K562 (cell line): ENCODE measurements at regions not wholly inside any gene's neighbourhood (a gene's known extent, or its start where the extent isn't known, plus 50 kb on each side); places are given as distances from the start of the nearest gene placed in this dataset.

Source experiments
- ATAC-seq: fragments of 200-7000 bp; cut with Tn5 transposase; 3 replicates; pipeline ENCODE4 v1.9.1; 2020; ENCODE audit warnings: moderate library complexity
- BruUV-seq: library from RNA; stranded (reverse); fragments of 400-500 nt; replicated peaks from 2 replicates; lab custom pipeline; 2021; lab: Mats Ljungman, UMichigan
- CTCF ChIA-PET: fragments of 300-600 bp; formaldehyde crosslinking; extraction: SDS; loops from one replicate; lab custom pipeline; 2021; ENCODE audit warnings: low intra/inter-chr PET ratio; lab: Yijun Ruan, JAX
- POLR2A ChIA-PET: fragments of 300-600, 350-650 bp; sonication (Branson Sonifier 250); formaldehyde crosslinking; extraction: SDS; loops from one replicate; lab custom pipeline; 2021; ENCODE audit warnings: antibody characterized with exemption, inconsistent platforms; lab: Yijun Ruan, JAX
- DNase-seq, 4 experiments: peaks; one replicate each; pipeline versions ENCODE4 v3.0.0 to v3.0.0-alpha.2; 2011 to 2018; ENCODE audit warnings: low spot score in 3 of 4, mixed read lengths in 3 of 4; ENCODE audit errors: extremely low read depth in 1 of 4
- FAIRE-seq: peaks from 2 replicates; lab custom pipeline; 2011; peaks lifted over from hg19 to GRCh38; lab: Jason Lieb, UNC
- H2AFZ ChIP-seq: 2 replicates; pipeline ENCODE4 v1.6.0; 2011; ENCODE audit warnings: low read depth, low read length, control low read depth, inconsistent platforms
- H3K27ac ChIP-seq: fragments of 200-600 bp; 3 replicates; pipeline ENCODE4 v1.8.0; 2011; ENCODE audit warnings: low read depth, mild to moderate bottlenecking, control low read depth, inconsistent platforms, low read length, moderate library complexity, mixed read lengths; ENCODE audit errors: extremely low read depth
- H3K27me3 ChIP-seq, 2 experiments: fragments of 300-600 bp in 1 of 2; 2 replicates in 1 of 2; 3 replicates in 1 of 2; pipeline versions ENCODE4 v1.6.0 to v1.8.0; 2011; ENCODE audit warnings: inconsistent platforms in 2 of 2, low read length in 2 of 2, mild to moderate bottlenecking in 1 of 2, mixed read lengths in 1 of 2, moderate library complexity in 1 of 2; ENCODE audit not compliant: control insufficient read depth in 2 of 2, insufficient read depth in 2 of 2
- H3K36me3 ChIP-seq: fragments of 300-600 bp; 3 replicates; pipeline ENCODE4 v1.8.0; 2011; ENCODE audit warnings: mild to moderate bottlenecking, low read length, inconsistent platforms; ENCODE audit not compliant: control insufficient read depth, insufficient read depth
- H3K4me1 ChIP-seq, 2 experiments: fragments of 200-600 bp in 1 of 2; replicated peaks in 1 of 2; 2 replicates in 1 of 2; 3 replicates in 1 of 2; pipeline versions ENCODE4 v1.5.1 to v1.8.0; 2011; ENCODE audit warnings: inconsistent platforms in 2 of 2, low read length in 2 of 2, mild to moderate bottlenecking in 1 of 2, mixed read lengths in 1 of 2, moderate library complexity in 1 of 2; ENCODE audit not compliant: control insufficient read depth in 2 of 2, insufficient read depth in 2 of 2
- H3K4me2 ChIP-seq: 2 replicates; pipeline ENCODE4 v1.6.1; 2011; ENCODE audit warnings: low read length, control low read depth, inconsistent platforms, mixed read lengths; ENCODE audit not compliant: insufficient read depth
- H3K4me3 ChIP-seq: fragments of 200-600 bp; sonication (generic), shearing (Covaris generic); 2 replicates; pipeline ENCODE4 v1.5.1; 2016; ENCODE audit warnings: control low read depth, inconsistent platforms
- H3K79me2 ChIP-seq: fragments of 200-600 bp; 3 replicates; pipeline ENCODE4 v1.8.0; 2011; ENCODE audit warnings: low read length, inconsistent platforms; ENCODE audit not compliant: control insufficient read depth, insufficient read depth
- H3K9ac ChIP-seq, 2 experiments: 2 replicates each; pipeline versions ENCODE4 v1.6.0 to v1.6.1; 2011; ENCODE audit warnings: low read depth in 2 of 2, low read length in 2 of 2, control low read depth in 1 of 2, inconsistent platforms in 1 of 2, mild to moderate bottlenecking in 1 of 2, mixed read lengths in 1 of 2; ENCODE audit not compliant: insufficient read depth in 1 of 2
- H3K9me1 ChIP-seq: one replicate; pipeline ENCODE4 v1.6.0; 2011; ENCODE audit warnings: inconsistent platforms, mild to moderate bottlenecking, low read length, moderate library complexity; ENCODE audit not compliant: control insufficient read depth, insufficient read depth
- H3K9me3 ChIP-seq: replicated peaks from 2 replicates; pipeline ENCODE4 v1.5.1; 2011; ENCODE audit warnings: low read depth, low read length, inconsistent platforms; ENCODE audit not compliant: control insufficient read depth, insufficient read depth
- H4K20me1 ChIP-seq: replicated peaks from 2 replicates; pipeline ENCODE4 v1.6.1; 2011; ENCODE audit warnings: low read length, inconsistent platforms, mixed read lengths; ENCODE audit not compliant: control insufficient read depth, insufficient read depth
- ELF4 ChIP-seq: fragments of 450-650 bp; formaldehyde crosslinking; IDR thresholded peaks from 2 replicates; pipeline ENCODE4 v1.4.0; 2022; ENCODE audit warnings: missing genetic modification characterization
- FOXA3 ChIP-seq, 2 experiments: fragments of 450-650 bp in 1 of 2; sonication (generic) in 1 of 2; formaldehyde crosslinking; IDR thresholded peaks in 1 of 2; conservative IDR thresholded peaks in 1 of 2; 2 replicates each; pipeline versions ENCODE4 v1.4.0 to v1.8.0; 2020 to 2022; ENCODE audit warnings: mild to moderate bottlenecking in 2 of 2, missing genetic modification reagents in 1 of 2
- SMARCC2 ChIP-seq: fragments of 450-650 bp; IDR thresholded peaks from 2 replicates; pipeline ENCODE4 v1.6.1; 2017; ENCODE audit warnings: antibody characterized with exemption, moderate library complexity, mild to moderate bottlenecking, low read depth
- WGBS: fragments of 100-300 bp; shearing (Covaris generic); methylation state at CpG from one replicate; pipeline ENCODE4 v1.1.6; 2016; ENCODE audit warnings: low coverage, mixed read lengths; ENCODE audit not compliant: insufficient coverage; ENCODE audit errors: missing lambda C conversion rate; 5-methylcytosine and 5-hydroxymethylcytosine counted together
- in situ Hi-C: fragments of 300-500 bp; cut with MboI; formaldehyde crosslinking; loops from 4 replicates; pipeline ENCODE4 v1.15.0; 2018; ENCODE audit warnings: inconsistent platforms, mixed read lengths
- intact Hi-C: fragments of 100-400 bp; cut with micrococcal nuclease; formaldehyde crosslinking; loops from 2 replicates; pipeline ENCODE4 v1.14.2; 2022
- TF ChIP-seq, protein P1 (sequence below): sonication (generic); formaldehyde crosslinking; IDR thresholded peaks from 2 replicates; pipeline ENCODE4 v1.8.0; 2022; ENCODE audit warnings: mild to moderate bottlenecking, missing genetic modification reagents
- TF ChIP-seq, protein P2 (sequence below): fragments of 450-650 bp; conservative IDR thresholded peaks from 2 replicates; pipeline ENCODE4 v1.6.1; 2016; ENCODE audit warnings: missing genetic modification characterization, low read depth, mild to moderate bottlenecking, control low read depth, missing compliant biosample characterization

DNA sequence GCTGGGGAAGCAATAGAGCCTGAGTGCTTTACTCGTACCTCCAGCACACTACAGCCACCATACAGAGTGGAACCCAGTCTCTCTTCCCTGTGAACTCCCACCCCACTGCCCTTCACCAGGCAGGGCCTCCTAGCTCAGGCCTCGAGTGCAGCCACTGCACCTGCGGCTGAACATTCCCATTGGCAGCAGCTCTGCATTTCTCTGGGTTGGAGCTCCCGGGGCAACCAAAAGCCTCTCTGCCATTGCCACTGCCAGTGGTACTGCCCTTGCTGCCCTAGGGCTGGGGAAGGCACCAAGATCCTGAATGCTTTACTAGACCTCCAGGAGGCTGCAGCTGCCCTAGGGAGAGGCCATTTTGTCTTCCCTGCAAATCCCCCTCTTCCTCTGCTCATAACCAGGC lies 266.8 kb downstream of the TDRD3 start:
- H3K36me3 ChIP-seq, result no peaks in the 10 kb centered on the region
- ATAC-seq (no peak), DNase-seq (no peak), FAIRE-seq (no peak)
- no peaks in the 10 kb centered on the region for H3K9me1 ChIP-seq
- ChIA-PET CTCF (no interaction called here), POLR2A (no interaction called here)
- no peak overlapping the region for H2AFZ ChIP-seq
- intact Hi-C loops (no loop called here), in situ Hi-C loops (no loop called here)
- H3K4me1 ChIP-seq, result no peaks in the 10 kb centered on the region
- 0% methylated on average over 2 of the region's 4 CpGs for WGBS
- H3K79me2 ChIP-seq, result no peaks in the 10 kb centered on the region
- no TSS peak for BruUV-seq
- no peaks in the 10 kb centered on the region for H3K27me3 ChIP-seq
- no peak overlapping the region for H3K27ac ChIP-seq
- no peak overlapping the region for H3K4me2 ChIP-seq
- no peak overlapping the region for H3K4me3 ChIP-seq
- H3K9me3 ChIP-seq, result no peaks in the 10 kb centered on the region
- no peaks in the 10 kb centered on the region for H4K20me1 ChIP-seq
- TF ChIP-seq, protein P1, sequence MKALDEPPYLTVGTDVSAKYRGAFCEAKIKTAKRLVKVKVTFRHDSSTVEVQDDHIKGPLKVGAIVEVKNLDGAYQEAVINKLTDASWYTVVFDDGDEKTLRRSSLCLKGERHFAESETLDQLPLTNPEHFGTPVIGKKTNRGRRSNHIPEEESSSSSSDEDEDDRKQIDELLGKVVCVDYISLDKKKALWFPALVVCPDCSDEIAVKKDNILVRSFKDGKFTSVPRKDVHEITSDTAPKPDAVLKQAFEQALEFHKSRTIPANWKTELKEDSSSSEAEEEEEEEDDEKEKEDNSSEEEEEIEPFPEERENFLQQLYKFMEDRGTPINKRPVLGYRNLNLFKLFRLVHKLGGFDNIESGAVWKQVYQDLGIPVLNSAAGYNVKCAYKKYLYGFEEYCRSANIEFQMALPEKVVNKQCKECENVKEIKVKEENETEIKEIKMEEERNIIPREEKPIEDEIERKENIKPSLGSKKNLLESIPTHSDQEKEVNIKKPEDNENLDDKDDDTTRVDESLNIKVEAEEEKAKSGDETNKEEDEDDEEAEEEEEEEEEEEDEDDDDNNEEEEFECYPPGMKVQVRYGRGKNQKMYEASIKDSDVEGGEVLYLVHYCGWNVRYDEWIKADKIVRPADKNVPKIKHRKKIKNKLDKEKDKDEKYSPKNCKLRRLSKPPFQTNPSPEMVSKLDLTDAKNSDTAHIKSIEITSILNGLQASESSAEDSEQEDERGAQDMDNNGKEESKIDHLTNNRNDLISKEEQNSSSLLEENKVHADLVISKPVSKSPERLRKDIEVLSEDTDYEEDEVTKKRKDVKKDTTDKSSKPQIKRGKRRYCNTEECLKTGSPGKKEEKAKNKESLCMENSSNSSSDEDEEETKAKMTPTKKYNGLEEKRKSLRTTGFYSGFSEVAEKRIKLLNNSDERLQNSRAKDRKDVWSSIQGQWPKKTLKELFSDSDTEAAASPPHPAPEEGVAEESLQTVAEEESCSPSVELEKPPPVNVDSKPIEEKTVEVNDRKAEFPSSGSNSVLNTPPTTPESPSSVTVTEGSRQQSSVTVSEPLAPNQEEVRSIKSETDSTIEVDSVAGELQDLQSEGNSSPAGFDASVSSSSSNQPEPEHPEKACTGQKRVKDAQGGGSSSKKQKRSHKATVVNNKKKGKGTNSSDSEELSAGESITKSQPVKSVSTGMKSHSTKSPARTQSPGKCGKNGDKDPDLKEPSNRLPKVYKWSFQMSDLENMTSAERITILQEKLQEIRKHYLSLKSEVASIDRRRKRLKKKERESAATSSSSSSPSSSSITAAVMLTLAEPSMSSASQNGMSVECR (CRISPR knock-in tag), result no peak
- TF ChIP-seq, protein P2, sequence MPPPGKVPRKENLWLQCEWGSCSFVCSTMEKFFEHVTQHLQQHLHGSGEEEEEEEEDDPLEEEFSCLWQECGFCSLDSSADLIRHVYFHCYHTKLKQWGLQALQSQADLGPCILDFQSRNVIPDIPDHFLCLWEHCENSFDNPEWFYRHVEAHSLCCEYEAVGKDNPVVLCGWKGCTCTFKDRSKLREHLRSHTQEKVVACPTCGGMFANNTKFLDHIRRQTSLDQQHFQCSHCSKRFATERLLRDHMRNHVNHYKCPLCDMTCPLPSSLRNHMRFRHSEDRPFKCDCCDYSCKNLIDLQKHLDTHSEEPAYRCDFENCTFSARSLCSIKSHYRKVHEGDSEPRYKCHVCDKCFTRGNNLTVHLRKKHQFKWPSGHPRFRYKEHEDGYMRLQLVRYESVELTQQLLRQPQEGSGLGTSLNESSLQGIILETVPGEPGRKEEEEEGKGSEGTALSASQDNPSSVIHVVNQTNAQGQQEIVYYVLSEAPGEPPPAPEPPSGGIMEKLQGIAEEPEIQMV (tag), result no peak
- TF ChIP-seq ELF4 (no peak), FOXA3 (CRISPR knock-in tag; conservative IDR thresholded peaks at IDR 0.05 in 1 of 2, IDR thresholded peaks at IDR 0.05 in 1 of 2) (no peak), SMARCC2 (no peak)
- H3K9ac ChIP-seq, result no peak overlapping the region
